ENCODE measurements at regions not wholly inside any gene's neighbourhood (a gene's known extent, or its start where the extent isn't known, plus 50 kb on each side); places are given as distances from the start of the nearest gene placed in this dataset.

GRCh38 chr10:6920072-6921019 is 340.3 kb upstream of the PRKCQ start:
- no peak overlapping the region for H2AFZ ChIP-seq
- in situ Hi-C loops (cut with MboI): no loop called here

GRCh38 chr10:6919077-6919476 is 339.0 kb upstream of the PRKCQ start:
- Histone ChIP-seq H3K9me3 (ENCODE audit: low read depth) (no peaks in the 10 kb centered on the region), H3K4me2 (ENCODE audit: unreplicated experiment) (no peak overlapping the region), H3K4me3 (no peak overlapping the region), H4K20me1 (ENCODE audit: insufficient read depth) (no peaks in the 10 kb centered on the region), H3K4me1 (ENCODE audit: insufficient read depth) (peaks cover 2% of the 10 kb centered on the region; the same call in 1 of the 2 replicates), H3F3A (ENCODE audit: insufficient read depth) (no peaks in the 10 kb centered on the region), H3K9me2 (ENCODE audit: insufficient read depth) (no peaks in the 10 kb centered on the region), H2AFZ (no peak overlapping the region), H3K9ac (no peak overlapping the region), H3K27ac (no peak overlapping the region), H3K27me3 (replicated peaks; ENCODE audit: insufficient read depth) (peaks cover 15% of the 10 kb centered on the region; the same call in 1 of the 2 replicates), H3K79me2 (ENCODE audit: insufficient read depth) (no peaks in the 10 kb centered on the region), H3K36me3 (ENCODE audit: low read depth) (no peaks in the 10 kb centered on the region)
- WGBS, 2 experiments (ENCODE audit: low coverage in 1 of 2, low lambda C conversion rate in 2 of 2, missing lambda C conversion rate in 2 of 2): 61 to 67% methylated on average over 2 of the region's 2 CpGs
- in situ Hi-C loops (cut with MboI): no loop called here
- DNase-seq: no peak
- no peak for TF ChIP-seq EZH2 (IDR thresholded peaks at IDR 0.05; ENCODE audit: insufficient read depth, poor library complexity, severe bottlenecking)
- TF ChIP-seq EZH2phosphoT487 (IDR thresholded peaks at IDR 0.05; ENCODE audit: insufficient read depth, low read depth): no peak

More at GRCh38 chr10:6920072-6921019, 340.3 kb upstream of the PRKCQ start:
- H3K4me3 ChIP-seq: 0 out of 2 replicates have a peak overlapping the region, but pooled peaks have one; percentile 9
- H3K4me2 ChIP-seq (ENCODE audit: unreplicated experiment): peak overlapping the region; percentile 18
- H3K36me3 ChIP-seq (ENCODE audit: low read depth): no peaks in the 10 kb centered on the region
- DNase-seq: peak; percentile 55
- peaks cover 6% of the 10 kb centered on the region; the same call in 1 of the 2 replicates for H3K4me1 ChIP-seq (ENCODE audit: insufficient read depth)
- WGBS, 2 experiments (ENCODE audit: low coverage in 1 of 2, low lambda C conversion rate in 2 of 2, missing lambda C conversion rate in 2 of 2): 36 to 39% methylated on average over 25 to 26 of the region's 26 CpGs
- no peaks in the 10 kb centered on the region for H3F3A ChIP-seq (ENCODE audit: insufficient read depth)
- H3K9ac ChIP-seq: no peak overlapping the region
- no peaks in the 10 kb centered on the region for H3K79me2 ChIP-seq (ENCODE audit: insufficient read depth)
- H3K9me2 ChIP-seq (ENCODE audit: insufficient read depth): no peaks in the 10 kb centered on the region
- H3K9me3 ChIP-seq (ENCODE audit: low read depth): no peaks in the 10 kb centered on the region
- TF ChIP-seq EZH2 (IDR thresholded peaks at IDR 0.05; ENCODE audit: insufficient read depth, poor library complexity, severe bottlenecking): no peak
- no peak for TF ChIP-seq EZH2phosphoT487 (IDR thresholded peaks at IDR 0.05; ENCODE audit: insufficient read depth, low read depth)
- peaks cover 6% of the 10 kb centered on the region; the same call in 1 of the 2 replicates for H3K27me3 ChIP-seq (replicated peaks; ENCODE audit: insufficient read depth)
- H4K20me1 ChIP-seq (ENCODE audit: insufficient read depth): no peaks in the 10 kb centered on the region
- no peak overlapping the region for H3K27ac ChIP-seq

- Histone ChIP-seq H3K4me1 (ENCODE audit: insufficient read depth) (no peaks in the 10 kb centered on the region), H3K9me3 (ENCODE audit: low read depth) (no peaks in the 10 kb centered on the region), H3K4me3 (no peak overlapping the region), H3F3A (ENCODE audit: insufficient read depth) (no peaks in the 10 kb centered on the region), H3K36me3 (ENCODE audit: low read depth) (no peaks in the 10 kb centered on the region), H3K27ac (no peak overlapping the region), H3K9me2 (ENCODE audit: insufficient read depth) (no peaks in the 10 kb centered on the region), H4K20me1 (ENCODE audit: insufficient read depth) (no peaks in the 10 kb centered on the region), H3K4me2 (ENCODE audit: unreplicated experiment) (no peak overlapping the region), H3K79me2 (ENCODE audit: insufficient read depth) (no peaks in the 10 kb centered on the region), H3K27me3 (replicated peaks; ENCODE audit: insufficient read depth) (peaks cover 15% of the 10 kb centered on the region; the same call in 1 of the 2 replicates), H2AFZ (no peak overlapping the region), H3K9ac (no peak overlapping the region)
- in situ Hi-C loops (cut with MboI): no loop called here
- DNase-seq: peak; percentile 24
- 41 to 44% methylated on average over 6 of the region's 6 CpGs for WGBS, 2 experiments (ENCODE audit: low coverage in 1 of 2, low lambda C conversion rate in 2 of 2, missing lambda C conversion rate in 2 of 2)
- TF ChIP-seq EZH2 (IDR thresholded peaks at IDR 0.05; ENCODE audit: insufficient read depth, poor library complexity, severe bottlenecking): no peak
- no peak for TF ChIP-seq EZH2phosphoT487 (IDR thresholded peaks at IDR 0.05; ENCODE audit: insufficient read depth, low read depth)
Observed at GRCh38 chr10:6918305-6918704, 338.2 kb upstream of the PRKCQ start.

GRCh38 chr10:6917125-6917524 is 337.0 kb upstream of the PRKCQ start:
- DNase-seq: peak; percentile 9
- TF ChIP-seq EZH2 (IDR thresholded peaks at IDR 0.05; ENCODE audit: insufficient read depth, poor library complexity, severe bottlenecking) (no peak), EZH2phosphoT487 (IDR thresholded peaks at IDR 0.05; ENCODE audit: insufficient read depth, low read depth) (no peak)
- no peaks in the 10 kb centered on the region for H3K4me1 ChIP-seq (ENCODE audit: insufficient read depth)
- no peaks in the 10 kb centered on the region for H3K79me2 ChIP-seq (ENCODE audit: insufficient read depth)
- no peaks in the 10 kb centered on the region for H3K36me3 ChIP-seq (ENCODE audit: low read depth)
- WGBS, 2 experiments (ENCODE audit: low coverage in 1 of 2, low lambda C conversion rate in 2 of 2, missing lambda C conversion rate in 2 of 2): 5 to 8% methylated on average over 6 of the region's 6 CpGs
- H4K20me1 ChIP-seq (ENCODE audit: insufficient read depth): no peaks in the 10 kb centered on the region
- no peak overlapping the region for H3K4me2 ChIP-seq (ENCODE audit: unreplicated experiment)
- H3K4me3 ChIP-seq: no peak overlapping the region
- H3K9me3 ChIP-seq (ENCODE audit: low read depth): no peaks in the 10 kb centered on the region
- no peaks in the 10 kb centered on the region for H3F3A ChIP-seq (ENCODE audit: insufficient read depth)
- H2AFZ ChIP-seq: no peak overlapping the region
- no peak overlapping the region for H3K9ac ChIP-seq
- no peaks in the 10 kb centered on the region for H3K9me2 ChIP-seq (ENCODE audit: insufficient read depth)
- H3K27ac ChIP-seq: no peak overlapping the region
- in situ Hi-C loops (cut with MboI): no loop called here
- peaks cover 15% of the 10 kb centered on the region; the same call in 1 of the 2 replicates for H3K27me3 ChIP-seq (replicated peaks; ENCODE audit: insufficient read depth)
